CD4-positive, alpha-beta T cell treated with Interleukin-17A for 1 hour (primary cell): ENCODE measurements at regions not wholly inside any gene's neighbourhood (a gene's known extent, or its start where the extent isn't known, plus 50 kb on each side); places are given as distances from the start of the nearest gene placed in this dataset.

Source experiments
- DNase-seq: peaks from one replicate; pipeline ENCODE4 v3.0.0-alpha.2; 2020

DNA sequence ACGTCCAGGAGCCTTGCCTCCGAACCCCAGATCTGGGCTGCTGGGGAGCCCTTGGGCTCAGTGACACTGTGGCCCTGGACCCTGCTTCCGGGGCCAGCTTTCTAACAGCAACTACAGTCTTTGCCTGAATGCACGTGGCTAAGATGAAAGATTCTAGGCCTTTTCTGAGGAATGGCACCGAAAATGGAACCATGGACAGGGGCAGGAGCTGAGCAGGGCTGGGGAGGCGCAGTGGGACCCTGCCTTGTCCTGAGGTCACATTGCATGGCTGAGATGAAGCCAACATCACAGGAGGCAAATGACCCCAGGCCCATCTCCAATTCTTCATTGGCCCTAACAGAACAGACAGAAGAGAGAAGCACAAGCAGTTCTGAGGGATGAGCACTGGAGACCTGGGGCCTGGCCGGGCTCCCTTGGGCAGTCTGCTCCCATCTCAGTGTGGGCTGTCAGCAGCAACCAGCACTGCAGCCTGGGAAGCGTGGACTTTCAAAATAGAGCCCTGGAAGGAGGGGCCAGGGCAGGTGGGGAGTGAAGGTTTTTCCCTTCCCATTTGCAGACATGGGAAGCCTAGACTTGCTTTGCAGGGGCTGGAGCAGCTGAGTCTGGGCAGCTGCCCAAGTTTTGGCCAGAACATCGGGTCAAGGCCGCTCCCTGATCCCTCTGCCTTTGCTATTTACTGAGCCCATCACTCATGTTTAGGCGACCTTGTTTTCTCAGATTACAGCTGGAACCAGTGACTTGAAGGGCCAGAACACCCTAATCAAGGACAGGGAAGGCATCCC lies 114.4 kb upstream of the TCERG1L start:
- DNase-seq: no peak

DNA sequence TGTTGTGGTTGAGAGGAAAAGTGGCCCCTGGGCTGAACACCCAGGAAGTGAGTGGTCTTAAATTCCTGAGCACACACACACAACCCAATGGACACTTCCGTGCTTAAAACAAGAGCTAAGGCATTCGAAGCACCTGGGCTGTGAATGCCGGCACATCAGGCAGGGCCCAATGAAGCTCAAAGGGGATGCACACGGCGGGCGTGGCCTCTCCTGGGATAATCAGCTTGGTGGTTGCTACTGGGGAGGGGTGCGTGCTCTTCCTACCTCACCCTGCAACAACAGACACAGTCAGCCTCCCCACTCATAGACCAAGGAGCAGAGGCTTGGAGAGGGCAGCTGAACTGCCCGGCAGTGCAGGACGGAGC lies 115.0 kb upstream of the TCERG1L start:
- DNase-seq: no peak

DNA sequence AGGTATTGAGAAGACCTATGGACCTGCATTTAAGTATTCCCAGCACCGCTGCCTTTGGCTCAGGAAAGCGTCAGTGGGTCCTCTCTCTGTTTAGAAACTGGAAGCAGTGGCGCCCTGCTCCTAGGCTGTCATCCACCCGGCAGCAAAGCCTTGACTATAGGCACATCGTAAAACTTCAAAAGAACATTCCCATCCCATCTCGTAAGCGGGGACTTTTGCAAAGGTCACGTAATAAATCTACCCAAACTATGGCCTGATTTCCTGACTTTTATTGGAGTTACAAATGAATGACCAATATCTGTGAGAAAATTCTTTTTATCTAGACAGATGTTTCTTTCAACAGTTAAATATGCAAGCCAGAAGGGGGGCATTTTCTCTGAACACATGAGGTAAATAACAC lies 115.8 kb upstream of the TCERG1L start:
- no peak for DNase-seq

DNA sequence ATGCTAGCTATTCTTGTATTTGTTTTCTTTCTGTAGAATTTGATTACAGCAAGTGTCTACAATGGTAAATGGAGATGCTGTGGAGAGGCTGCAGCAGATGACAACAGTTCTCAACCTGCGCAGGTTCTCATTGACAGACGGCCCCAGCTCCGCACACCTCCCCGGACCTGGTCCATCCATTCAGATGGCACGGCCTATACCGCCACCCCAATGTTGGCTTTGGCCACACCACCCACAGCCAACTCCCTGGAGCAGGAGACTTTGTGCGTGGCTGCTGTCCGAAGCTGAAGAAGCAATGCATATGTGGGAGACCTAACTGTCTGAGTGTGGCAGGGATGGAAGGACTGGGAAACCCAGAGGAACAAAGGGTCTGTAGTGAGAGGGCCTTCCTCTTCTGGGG lies 116.4 kb upstream of the TCERG1L start:
- DNase-seq: no peak

DNA sequence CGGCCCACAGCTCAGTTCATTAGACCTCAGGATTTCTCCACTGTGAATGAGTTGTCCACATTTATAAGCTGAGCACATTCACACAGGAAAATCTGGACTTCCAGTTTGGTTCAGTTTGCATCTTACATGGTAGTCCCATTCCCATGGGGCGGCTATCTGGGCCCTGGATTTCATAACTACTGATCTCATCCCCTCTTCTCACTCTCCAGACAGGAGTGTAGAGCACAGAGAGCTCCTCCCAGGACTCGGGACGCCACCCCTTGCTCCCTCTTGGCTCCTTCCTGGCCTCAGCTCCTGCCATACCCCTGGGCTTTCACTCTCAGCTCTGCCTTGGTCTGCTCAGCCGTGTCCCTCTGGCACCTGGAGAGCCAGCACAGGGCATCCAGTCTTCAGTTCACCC lies 117.6 kb upstream of the TCERG1L start:
- DNase-seq: no peak

DNA sequence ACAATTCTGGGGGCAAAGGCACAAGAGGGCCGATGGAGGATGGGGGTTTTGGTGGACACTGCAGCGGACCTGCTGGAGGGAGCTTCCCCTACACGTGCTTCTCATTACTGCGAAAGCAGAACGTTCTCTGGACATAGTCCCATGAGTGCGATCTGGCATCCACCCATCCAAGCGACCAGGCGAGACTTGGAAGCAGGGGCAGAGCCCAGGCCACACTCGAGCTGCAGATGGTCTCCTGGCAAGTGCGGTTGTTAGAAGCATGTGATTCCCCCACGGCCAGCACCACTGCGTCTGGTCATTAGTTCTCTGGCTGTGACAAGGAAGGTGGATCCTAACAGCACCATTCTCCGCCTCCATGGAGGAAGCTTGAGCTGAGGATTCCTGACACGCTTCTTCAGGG lies 118.4 kb upstream of the TCERG1L start:
- DNase-seq: no peak

DNA sequence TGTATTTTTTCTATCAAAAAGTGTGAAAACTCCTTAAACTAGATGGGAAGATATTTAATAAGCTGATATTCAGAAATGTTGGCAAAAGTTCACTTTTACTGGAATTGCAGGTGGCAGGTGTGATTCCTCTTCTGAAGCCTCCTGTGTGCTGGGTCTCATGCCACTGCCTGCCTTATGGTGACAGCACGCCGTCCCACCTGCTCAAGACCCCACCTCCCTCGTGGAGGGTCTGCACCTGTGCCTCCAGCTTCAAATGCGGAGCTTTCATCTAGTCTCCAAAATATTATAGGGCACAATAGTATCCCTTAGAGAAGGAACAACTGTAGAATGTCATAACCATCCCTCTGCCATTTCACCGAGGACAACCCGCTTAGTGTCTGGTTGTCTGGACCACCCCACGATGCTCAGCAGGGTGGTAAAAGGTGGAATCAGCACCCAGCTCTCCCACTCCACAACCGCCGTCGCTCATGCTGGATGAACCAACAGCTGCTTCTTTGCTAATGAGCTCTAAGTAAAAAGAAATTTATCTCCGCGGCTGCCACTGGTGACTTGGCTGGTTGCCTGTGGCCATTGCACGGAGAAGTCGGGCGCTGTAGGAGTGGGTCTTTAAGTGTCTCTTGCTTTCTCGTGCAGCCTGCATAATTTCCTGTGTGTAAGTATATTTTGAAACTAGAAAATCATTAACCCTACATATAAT lies 119.3 kb upstream of the TCERG1L start:
- DNase-seq: no peak

DNA sequence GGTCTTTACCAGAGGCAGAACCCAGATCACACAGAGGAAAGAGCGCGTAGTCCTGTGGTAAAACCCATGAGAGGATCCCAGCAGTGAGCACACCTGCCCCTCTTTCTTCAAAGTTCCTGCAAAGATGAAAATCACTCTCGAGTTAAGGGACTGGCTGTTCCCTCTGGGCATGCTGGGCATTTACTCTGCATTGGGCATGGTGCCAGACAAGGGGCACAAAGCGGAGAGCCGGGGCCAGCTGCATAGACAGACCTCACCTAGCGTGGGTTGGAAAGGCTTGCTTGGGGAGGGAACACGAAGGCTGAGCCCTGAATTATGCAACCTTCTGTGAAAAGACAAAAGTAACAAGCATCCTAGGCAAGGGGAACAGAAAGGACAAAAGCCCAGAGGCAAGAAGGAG lies 120.0 kb upstream of the TCERG1L start:
- no peak for DNase-seq

DNA sequence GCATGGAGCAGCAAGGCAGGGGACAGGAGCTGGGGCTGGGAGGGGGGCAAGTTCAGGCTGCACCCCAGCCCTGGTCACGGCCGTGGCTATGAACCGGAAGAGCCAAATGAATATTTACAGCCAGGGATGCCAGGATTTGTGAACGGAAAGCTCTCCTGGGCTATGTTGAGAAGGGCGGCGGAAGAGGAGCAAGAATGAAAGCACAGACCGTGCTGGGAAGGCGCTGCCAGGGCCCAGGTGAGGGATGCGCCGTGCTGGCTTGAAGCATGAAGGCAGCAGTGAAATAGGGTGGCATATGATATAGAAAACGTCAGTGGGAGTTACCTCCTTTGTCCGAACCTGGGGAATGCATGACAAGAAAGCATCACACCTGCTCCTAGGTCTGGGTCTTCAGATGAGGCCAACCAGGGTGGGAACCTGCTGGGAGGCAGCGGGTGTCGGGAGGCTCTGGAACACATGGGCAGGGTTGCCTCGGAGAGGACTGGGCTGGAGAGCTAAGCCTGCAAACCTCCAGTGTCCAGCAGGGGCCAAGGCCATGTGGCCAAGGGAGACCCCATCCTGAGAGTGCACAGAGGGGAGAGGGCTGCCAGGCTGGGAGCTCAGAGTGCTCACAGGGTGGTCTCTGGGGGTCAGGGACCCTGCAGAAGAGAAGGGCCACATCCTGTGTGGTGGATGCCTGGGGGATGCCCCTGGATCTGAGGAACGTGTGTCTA lies 120.6 kb upstream of the TCERG1L start:
- DNase-seq: no peak

DNA sequence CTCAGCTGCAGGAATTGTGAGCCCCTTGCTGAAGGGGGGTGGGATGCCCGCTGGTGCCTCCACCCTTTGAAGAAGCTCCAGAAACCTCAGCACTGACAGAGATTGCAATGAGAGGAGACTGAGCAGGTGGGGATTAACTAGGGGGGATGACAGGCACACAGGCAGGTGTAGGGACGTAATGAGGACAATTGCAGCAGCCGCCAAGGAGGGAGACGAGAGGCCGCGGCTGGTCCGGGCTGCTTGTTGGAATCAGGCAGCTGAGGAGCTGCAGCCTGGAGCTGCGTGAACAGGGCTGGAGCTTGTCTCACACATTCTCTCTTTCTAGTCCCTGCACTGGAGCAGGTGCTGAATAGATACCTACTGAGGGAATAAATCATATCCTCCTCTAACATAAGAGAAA lies 122.0 kb upstream of the TCERG1L start:
- DNase-seq: no peak

DNA sequence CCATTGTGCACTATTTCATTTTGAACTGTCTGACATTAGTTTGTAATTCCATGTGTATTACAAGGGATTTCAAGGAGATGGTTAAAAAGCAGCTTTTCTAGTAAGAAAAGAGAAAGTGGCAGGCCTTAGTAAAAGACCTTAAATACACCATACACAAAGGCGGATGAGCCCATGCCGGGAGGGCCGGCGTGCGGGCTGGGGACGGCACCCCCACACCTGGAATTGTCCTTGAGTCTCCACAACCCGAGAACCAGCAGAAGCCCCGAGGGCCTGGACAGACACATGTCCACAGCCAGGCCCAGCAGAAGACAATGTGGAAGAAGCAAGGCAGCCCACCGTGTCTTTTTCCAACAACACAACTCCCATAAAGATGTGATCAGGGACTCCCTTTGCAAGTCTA lies 123.7 kb upstream of the TCERG1L start:
- no peak for DNase-seq

DNA sequence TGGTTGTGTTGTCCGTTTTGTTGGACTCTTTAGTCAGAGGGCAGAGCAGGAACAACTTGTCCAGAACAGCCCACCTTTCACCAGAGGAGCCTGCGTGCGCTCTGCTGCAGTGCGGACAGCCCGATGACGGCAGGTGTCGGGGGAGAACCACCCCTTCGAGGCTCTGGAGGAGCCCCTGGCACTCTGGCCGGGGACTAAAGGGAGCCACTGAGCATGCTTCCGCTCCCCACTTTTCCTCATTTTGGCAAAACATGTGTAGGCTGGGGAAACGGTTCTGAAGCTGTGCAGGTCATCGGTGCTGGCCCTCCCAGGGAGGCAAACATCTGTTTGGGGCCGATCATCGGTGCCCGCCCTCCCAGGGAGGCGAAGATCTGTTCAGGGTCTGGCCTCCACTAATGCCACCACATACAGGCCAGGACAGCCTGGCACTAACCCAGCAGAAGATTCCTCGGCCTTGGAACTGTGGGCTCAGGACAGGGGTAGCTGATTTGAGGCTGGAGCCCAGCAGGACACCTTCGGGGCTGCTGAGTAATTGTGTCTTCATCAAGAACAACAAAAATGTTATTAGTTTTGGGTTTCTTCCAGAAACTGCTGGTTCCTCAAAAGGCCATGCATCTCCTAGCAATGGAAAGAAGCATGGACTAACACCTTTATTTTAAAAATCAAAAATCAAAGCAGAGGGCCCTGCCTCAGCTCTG lies 124.4 kb upstream of the TCERG1L start:
- no peak for DNase-seq

DNA sequence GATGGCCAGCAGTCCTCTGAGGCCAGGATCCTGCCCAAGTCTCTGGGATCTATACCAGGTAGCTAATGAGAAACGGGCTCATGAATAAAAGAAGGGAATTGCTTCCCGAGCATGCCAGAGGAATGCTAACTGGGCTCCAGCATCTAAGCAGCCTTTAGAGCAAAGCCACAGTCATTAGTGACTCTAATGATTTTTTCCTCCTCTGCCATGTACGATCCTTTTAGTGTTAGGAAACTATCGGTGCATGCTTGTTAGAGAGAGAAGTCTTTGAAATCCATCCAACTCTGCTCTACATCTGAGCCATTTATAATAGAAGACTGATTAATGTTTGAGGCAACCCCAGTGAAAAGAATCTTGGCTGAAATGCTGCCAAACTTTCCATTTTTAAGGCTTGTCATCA lies 124.9 kb upstream of the TCERG1L start:
- DNase-seq: no peak

DNA sequence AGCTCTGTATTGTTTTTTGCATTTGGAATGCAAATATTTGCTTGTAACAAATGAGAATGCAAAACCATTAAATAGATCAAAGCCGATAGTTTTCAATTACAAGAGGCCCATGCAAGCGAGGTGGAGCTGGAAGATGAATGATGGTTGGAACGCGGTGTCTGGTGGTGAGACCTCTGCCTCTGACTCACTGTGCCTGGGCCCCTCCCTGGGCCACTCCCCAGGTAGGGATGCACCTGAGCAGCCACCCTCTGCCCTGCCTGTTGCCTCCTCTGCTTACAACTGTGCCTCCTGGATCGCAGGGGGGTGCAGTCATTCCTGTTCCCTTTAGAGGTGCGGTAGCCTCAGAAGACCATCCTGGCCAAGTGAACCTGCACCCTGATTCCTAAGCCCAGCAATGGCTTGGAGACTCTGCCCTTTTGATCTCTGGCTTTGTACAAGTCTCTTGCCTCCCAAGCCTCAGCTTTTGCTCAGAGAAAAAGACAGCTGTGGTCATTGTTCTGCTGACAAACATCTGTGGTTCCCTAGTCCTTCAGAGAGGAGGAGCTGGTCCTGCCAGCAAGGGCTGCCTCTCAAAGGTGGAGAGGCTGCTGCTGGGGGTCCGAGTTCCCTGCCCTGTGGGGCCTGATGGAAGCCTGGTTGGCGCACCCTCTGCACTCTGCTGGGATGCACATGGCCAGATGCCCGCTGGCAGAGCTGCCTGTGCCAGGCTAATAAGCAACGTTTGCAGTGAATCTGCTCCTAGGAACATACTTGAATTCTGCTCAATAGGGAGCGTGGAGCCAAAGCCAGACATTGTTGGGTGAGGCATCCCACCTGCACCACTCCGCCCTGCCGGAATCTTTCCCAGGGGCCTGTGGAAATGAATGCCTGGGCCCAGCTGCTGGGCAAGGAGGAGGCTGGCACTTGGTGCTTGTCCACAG lies 126.3 kb upstream of the TCERG1L start:
- no peak for DNase-seq

DNA sequence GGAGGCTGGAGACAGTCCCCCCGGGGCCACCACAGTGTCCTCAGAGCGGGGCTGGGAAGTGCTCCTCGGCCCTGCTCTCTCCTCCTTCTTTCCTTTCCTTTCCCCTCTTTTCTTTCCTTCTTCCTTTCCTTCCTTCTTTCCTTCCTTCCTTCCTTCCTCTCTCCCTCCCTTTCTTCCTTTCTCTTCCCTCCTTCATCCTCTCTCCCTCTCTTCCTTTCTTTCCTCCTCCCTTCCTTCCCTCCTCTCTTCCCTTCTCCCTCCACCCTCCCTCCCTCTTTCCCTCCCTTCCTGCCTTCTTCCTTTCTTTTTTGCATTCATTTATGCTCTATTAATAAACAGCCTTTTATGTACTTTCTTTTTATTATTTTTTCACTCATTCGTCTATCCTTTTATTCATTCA lies 127.1 kb upstream of the TCERG1L start:
- DNase-seq: no peak

DNA sequence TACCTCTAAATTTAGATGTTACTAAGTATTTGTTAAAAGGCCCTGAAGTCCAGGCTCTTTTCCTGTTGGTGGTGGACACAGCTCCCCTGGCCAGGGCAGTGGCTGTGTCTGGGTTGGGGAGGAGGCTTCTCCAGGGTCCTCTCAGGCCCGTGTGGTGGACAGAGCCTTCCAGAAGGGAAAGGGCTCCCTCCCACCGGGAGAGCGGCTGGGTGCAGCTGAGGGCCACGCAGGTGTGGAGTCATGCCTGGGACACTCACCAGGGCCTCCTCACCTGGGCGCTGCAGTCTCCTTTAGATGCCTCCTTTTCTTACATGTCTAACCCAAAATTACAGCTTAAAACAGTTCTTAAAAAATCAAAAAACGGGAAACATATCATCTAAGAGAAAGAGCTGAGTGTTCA lies 128.2 kb upstream of the TCERG1L start:
- DNase-seq: no peak

DNA sequence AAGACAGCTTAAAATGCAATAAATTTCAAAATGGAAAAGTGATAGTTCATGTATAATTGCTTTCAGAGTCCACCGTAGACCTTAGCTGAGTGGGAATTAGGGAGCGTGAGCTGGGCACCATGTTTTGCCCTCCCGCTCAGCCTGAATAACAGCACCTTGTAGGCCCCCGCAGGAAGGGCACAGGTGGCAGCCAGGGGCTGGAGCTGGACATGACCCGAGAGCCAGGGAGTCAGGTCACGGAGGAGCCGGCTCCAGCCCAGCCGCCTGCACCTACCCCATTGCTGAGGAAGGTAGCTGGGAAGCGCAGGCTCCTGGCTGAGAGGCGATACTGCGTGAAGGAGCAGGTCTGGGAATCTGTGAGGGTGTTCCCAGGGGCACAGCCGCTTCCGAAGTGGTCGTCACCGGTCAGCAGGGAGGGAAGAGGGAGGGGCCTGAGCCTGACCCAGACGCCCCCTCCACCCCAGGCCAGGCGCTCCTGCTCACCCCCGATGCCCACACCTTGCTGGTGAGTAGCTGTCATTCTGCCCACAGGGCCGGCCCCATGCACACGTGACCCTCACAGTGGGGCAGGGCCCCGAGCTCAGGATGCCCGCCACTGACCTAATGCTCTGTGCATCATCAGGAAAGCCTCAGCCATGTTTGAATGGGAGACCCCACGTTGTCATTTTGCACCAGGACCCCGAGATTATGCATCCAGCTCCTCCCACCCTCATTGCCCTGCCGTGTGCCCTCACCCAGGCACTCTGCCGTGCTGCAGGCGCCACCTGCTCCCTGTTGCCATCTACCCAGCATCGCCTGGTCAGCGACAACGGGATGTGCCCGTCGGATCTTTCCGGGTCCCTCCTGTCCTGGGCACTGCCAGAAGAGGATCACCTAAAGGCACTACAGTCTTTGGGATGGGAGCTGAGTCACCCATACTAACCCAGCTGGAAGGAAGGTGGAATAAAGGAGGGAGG lies 129.2 kb upstream of the TCERG1L start:
- DNase-seq: no peak

DNA sequence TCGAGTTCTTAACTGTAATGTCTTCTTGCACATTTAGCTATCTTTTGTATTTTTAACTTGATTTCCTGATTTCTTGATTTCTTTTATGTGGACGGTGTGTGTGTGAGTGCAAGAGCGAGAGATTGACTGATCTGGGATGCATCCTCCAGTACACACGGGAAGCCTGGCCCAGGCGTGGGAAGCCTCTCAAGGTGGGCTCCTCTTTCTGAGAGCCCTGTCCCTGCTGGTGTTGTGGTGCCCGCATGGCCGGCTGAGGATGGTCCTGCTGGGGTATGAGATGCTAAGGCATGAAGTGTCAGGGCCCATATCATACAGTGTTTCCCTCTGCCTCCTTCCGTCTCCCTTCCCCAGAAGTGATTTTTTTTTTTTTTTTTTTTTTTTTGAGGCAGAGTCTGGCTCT lies 130.8 kb upstream of the TCERG1L start:
- no peak for DNase-seq

DNA sequence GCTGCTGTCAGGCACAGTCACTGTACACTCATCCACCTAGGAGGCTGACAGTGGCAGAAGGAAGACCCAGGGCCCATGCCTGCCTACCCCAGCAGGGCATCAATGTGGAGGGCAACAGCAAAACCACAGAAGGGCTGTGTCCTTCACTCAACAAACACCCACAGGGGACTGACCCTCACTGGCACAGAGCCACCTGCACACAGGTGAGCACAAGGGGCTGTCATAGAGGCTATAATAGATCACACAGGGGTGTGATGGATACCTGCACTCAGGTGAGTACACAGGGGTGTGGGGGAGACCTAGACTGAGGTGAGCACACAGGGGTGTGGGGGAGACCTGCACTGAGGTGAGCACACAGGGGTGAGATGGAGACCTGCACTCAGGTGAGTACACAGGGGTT lies 132.8 kb upstream of the TCERG1L start:
- DNase-seq: no peak

DNA sequence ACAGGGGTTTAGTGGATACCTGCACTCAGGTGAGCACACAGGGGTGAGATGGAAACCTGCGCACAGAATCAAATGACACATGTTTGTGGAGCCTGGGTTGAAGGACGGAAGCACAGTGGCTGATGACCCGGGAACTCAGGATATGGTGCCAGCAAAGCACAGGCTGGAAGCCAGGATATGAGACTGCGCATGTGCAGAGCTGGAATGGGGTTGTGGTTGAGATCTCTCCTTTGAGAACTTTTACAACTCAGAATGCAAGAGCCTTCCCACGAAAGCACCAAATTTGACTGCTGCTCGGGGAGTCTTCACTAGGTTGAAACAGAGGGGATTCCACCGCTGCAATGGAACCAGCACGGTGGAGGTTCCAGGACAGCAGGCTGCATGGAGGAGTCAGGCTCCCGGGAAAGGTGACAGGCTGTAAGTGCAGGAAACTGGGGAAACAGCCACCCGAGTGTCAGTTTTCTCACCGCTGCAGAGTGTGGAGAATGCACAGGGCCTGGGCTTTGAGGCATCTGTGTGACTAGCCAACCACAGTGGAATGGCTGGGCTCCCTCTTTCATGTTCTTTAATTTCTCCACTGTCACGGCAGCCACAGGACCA lies 133.4 kb upstream of the TCERG1L start:
- no peak for DNase-seq

DNA sequence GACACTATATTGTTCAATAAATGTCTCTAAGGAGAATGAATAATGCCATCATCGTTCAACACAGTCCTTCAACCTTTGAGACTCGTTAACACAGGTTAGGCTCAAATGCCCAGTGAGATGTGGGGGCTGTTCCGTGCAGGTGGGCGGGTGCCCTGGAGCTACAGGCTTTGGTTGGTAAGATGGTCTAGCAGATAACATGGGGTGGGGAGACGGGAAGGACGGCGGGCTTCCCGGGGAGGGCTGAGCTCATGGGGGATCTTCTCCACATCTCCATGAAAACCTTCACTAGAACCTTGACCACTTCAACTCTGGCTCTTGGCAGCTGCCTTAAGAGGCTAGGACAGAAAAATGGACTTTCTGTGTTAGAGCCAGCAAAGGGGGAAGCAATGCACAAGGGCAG lies 134.1 kb upstream of the TCERG1L start:
- no peak for DNase-seq
